Adrenal gland (tissue), 5 donors: ENCODE measurements at regions not wholly inside any gene's neighbourhood (a gene's known extent, or its start where the extent isn't known, plus 50 kb on each side); places are given as distances from the start of the nearest gene placed in this dataset.
"Not testable (repeated sequence)": the region's sequence is repeated elsewhere in the genome, so short reads cannot be mapped to it uniquely, and the experiment has no call there.

Experiments used
- CTCF ChIP-seq, 6 experiments: fragments of 450-650 bp in 4 of 6; fragments of 200-600 bp in 2 of 6; sonication (generic) in 1 of 6; IDR thresholded peaks; 1 replicate in 5 of 6; 2 replicates in 1 of 6; pipeline versions ENCODE4 v1.5.1 to v1.8.0; 2016 to 2021; ENCODE audit warnings: antibody characterized with exemption in 6 of 6, mild to moderate bottlenecking in 2 of 6, moderate library complexity in 1 of 6
- POLR2A ChIP-seq, 2 donors: fragments of 450-650 bp; IDR thresholded peaks; one replicate each; pipeline ENCODE4 v1.6.1; 2017; ENCODE audit warnings: antibody characterized with exemption in 2 of 2, mild to moderate bottlenecking in 2 of 2, moderate library complexity in 1 of 2
- donor health status: DM: no; HTN: no; CAD: no.

- not testable (repeated sequence) for TF ChIP-seq POLR2A, CTCF (IDR thresholded peaks at IDR 0.05)
These were observed 81.2 kb upstream of the HMX1 start for GRCh38 chr4:8952791-8953190.
